22Rv1 (cell line): ENCODE measurements at regions not wholly inside any gene's neighbourhood (a gene's known extent, or its start where the extent isn't known, plus 50 kb on each side); places are given as distances from the start of the nearest gene placed in this dataset.

ENCODE experiments used
- ZFX ChIP-seq: fragments of 450-650 bp; IDR thresholded peaks from 2 replicates; pipeline ENCODE4 v1.6.1; 2017; ENCODE audit warnings: antibody characterized with exemption, borderline replicate concordance
- TF ChIP-seq, protein P1 (sequence below): fragments of 450-650 bp; IDR thresholded peaks from 2 replicates; pipeline ENCODE4 v1.5.1; 2017; ENCODE audit warnings: mild to moderate bottlenecking

DNA sequence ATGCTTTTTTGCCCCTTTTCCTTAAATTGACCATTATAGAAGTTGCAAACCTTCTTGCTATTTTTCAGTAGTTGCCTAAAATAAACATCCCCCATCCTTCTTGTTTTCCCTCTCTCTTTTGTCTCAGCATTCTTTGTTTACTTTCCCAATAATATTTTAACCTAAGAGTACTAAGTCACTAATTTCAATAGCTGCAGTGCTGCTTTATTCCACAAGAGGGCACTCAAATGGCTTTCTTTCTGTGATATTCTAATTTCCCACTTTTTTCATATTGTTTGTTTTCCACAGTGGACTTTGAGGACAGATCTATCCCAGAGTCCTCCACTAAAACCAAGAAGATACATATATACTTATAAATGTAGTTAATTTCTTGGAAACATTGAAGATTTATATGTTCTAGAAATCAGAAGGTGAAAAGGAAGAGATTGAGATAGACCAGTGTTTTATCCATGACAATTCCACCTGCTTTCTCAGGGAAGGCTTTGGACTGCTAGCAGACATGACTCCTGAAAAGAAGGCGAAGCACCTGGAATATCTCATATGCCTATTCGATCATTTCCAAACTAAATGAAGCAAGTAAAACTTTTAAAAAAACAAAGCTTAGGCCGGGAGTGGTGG lies 104.8 kb upstream of the GRIK1 start:
- TF ChIP-seq, protein P1, sequence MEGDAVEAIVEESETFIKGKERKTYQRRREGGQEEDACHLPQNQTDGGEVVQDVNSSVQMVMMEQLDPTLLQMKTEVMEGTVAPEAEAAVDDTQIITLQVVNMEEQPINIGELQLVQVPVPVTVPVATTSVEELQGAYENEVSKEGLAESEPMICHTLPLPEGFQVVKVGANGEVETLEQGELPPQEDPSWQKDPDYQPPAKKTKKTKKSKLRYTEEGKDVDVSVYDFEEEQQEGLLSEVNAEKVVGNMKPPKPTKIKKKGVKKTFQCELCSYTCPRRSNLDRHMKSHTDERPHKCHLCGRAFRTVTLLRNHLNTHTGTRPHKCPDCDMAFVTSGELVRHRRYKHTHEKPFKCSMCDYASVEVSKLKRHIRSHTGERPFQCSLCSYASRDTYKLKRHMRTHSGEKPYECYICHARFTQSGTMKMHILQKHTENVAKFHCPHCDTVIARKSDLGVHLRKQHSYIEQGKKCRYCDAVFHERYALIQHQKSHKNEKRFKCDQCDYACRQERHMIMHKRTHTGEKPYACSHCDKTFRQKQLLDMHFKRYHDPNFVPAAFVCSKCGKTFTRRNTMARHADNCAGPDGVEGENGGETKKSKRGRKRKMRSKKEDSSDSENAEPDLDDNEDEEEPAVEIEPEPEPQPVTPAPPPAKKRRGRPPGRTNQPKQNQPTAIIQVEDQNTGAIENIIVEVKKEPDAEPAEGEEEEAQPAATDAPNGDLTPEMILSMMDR: peak; percentile 90
- no peak for TF ChIP-seq ZFX
